Epithelial cell of proximal tubule (primary cell): ENCODE measurements at regions not wholly inside any gene's neighbourhood (a gene's known extent, or its start where the extent isn't known, plus 50 kb on each side); places are given as distances from the start of the nearest gene placed in this dataset.

Source experiments
- DNase-seq: peaks from one replicate; pipeline ENCODE4 v3.0.0-alpha.2; 2011; ENCODE audit warnings: low read depth
- H3K4me3 ChIP-seq: 2 replicates; pipeline ENCODE4 v1.5.1; 2011; ENCODE audit warnings: low read depth, mild to moderate bottlenecking, low read length
- CTCF ChIP-seq: conservative IDR thresholded peaks from 2 replicates; pipeline ENCODE4 v1.5.1; 2012; ENCODE audit warnings: low read depth, mild to moderate bottlenecking, low read length

- TF ChIP-seq CTCF, result no peak
- H3K4me3 ChIP-seq, result no peak overlapping the region
- DNase-seq, result no peak
Measured at GRCh38 chr4:134364928-134365327, 163.3 kb upstream of the PABPC4L start.

DNA sequence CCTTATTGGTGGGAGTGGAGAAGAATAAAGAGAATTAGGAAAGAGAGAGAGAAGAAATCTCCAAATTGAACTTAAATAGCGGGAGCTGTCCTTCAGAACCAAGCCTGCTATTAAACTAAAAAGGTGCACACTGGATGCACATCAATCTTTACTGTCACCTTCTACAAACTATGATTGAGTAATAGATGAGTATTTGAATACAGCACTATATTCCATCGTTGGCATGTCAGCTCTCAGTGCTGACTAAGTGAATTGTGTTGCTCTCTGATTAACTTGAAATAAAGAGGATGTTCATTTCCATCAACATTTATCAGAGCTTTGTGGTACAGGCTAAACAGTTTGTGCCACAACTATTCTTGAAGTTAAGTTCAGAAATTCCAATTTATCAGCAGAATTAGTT lies 143.7 kb upstream of the PABPC4L start:
- H3K4me3 ChIP-seq, result no peak overlapping the region
- TF ChIP-seq CTCF, result no peak
- DNase-seq, result no peak

DNA sequence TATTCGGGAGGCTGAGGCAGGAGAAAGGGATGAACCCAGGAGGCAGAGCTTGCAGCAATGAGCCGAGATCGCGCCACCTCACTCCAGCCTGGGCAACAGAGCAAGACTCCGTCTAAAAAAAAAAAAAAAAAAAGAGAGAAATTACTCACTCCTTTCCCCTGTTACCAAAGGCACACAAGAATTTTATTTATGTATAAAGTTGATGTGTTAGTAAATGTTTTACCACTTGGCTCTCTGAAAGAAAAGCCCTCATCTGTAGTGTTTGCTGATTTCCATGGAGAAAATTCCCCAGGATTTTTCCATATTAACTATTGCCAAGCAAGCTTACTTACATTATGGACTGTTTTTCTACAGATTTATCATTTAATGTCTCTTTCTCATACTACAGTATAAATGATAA lies 142.1 kb upstream of the PABPC4L start:
- H3K4me3 ChIP-seq, result no peak overlapping the region
- TF ChIP-seq CTCF, result no peak
- DNase-seq, result peak; percentile 29

GRCh38 chr4:134343081-134343480 lies 141.5 kb upstream of the PABPC4L start:
- no peak for TF ChIP-seq CTCF
- no peak for DNase-seq
- H3K4me3 ChIP-seq, result no peak overlapping the region

DNA sequence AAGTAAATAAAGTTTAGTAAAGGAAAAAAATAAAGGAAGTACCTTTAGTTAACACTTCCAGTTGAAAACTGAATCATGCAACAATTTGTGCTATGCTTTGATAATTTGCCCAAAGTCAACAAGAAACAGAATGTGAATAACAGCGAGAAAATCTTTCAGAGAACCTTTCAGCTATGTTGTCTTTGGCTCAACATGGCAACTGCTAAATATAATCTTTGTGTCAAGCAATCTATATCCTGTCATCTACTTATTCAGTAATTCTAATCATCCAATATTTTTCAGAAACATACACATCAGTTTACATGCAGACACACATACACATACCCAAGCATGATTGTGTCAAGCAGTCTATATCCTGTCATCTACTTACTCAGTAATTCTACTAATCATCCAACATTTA lies 136.0 kb upstream of the PABPC4L start:
- peak; percentile 12 for DNase-seq
- no peak for TF ChIP-seq CTCF
- no peak overlapping the region for H3K4me3 ChIP-seq

DNA sequence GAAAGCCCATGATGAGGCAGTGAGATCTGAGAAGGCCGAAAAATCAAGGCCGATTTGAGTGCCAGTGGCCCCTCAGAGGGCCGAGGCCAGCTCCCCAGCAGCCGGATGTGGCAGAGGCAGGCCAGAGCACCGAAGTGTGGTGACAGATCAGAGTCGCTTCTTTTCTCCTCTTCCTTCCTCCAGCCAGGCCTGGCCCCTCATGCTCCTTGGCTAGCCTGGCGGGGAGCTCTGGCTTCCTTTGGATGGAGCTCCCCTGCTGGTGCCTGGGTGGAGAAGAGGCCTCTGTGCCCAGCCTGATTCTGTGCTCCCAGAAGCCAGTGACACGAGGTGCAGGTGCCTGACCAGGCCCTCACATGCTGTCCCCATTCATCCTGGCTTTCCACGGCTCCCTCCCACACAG lies 127.2 kb upstream of the PABPC4L start:
- H3K4me3 ChIP-seq, result no peak overlapping the region
- DNase-seq, result no peak
- TF ChIP-seq CTCF, result no peak

DNA sequence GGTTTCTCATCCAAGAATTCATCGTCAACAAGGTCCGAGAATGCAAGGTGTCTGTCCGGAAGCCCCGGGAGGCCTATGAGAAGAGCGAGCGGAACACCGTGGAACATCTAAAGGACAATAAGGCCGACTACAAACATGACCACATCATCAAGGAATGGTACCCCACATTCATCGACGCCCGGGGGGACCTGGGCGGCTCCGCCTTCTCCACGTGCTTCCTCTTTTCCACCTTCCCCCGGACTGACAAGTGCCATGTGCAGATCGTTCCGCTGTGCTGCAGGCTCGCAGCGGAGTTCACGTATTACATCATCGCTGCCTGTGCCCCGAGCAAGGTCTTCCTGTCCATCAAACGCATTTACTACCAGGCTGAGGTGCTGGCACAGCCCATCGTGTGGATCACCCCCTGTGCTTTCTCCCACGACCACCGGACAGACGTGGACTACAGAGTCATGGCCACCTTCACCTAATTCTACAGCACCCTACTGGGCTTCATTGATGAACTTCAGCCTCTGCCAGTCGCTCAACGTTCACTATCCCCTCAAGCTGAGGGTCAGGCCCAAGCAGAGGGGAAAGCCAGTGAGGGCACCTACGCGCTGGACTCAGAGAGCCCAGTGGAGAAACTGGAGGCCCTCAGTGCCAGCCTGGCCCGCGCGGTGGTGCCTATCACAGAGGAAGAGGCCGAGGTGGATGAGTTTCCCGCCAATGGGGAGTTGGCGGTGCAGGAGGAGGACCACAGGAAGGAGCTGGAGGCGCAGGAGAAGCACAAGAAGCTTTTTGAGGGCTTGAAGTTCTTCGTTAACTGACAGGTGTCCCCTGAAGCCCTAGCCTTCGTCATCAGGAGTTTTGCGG lies 125.9 kb upstream of the PABPC4L start:
- DNase-seq, result no peak
- TF ChIP-seq CTCF, result no peak
- H3K4me3 ChIP-seq, result no peak overlapping the region
